HUDEP-2 (cell line): ENCODE measurements at regions not wholly inside any gene's neighbourhood (a gene's known extent, or its start where the extent isn't known, plus 50 kb on each side); places are given as distances from the start of the nearest gene placed in this dataset.

Source experiments
- DNase-seq, 76 experiments: peaks; one replicate each; lab custom pipeline; 2025; ENCODE audit not compliant: unreplicated experiment in 76 of 76; lab: John Stamatoyannopoulos, UW

GRCh38 chr7:381211-382042, 91.5 kb downstream of the FOXL3 start:
- no peak for DNase-seq

GRCh38 chr7:382043-382400, 92.1 kb downstream of the FOXL3 start:
- no peak for DNase-seq

DNA sequence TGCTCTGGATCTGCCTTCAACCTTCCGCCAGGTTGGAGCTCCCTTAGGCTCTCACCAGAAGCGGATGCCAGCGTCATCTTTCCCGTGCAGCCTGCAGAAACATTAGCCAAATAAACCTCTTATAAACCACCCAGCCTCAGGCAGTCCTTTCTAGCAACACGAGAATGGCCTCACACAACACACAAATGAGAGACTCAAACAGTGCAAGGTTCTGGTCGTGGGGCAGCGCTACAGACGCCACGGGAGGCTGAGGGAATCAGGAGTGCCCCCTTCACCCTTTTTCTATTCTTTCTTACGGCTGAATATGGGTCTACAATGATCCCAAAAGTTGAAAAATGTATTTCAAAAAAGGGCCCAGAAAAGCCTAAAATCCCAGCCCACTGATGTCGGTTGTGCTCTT, 96.4 kb downstream of the FOXL3 start:
- DNase-seq = no peak

DNA sequence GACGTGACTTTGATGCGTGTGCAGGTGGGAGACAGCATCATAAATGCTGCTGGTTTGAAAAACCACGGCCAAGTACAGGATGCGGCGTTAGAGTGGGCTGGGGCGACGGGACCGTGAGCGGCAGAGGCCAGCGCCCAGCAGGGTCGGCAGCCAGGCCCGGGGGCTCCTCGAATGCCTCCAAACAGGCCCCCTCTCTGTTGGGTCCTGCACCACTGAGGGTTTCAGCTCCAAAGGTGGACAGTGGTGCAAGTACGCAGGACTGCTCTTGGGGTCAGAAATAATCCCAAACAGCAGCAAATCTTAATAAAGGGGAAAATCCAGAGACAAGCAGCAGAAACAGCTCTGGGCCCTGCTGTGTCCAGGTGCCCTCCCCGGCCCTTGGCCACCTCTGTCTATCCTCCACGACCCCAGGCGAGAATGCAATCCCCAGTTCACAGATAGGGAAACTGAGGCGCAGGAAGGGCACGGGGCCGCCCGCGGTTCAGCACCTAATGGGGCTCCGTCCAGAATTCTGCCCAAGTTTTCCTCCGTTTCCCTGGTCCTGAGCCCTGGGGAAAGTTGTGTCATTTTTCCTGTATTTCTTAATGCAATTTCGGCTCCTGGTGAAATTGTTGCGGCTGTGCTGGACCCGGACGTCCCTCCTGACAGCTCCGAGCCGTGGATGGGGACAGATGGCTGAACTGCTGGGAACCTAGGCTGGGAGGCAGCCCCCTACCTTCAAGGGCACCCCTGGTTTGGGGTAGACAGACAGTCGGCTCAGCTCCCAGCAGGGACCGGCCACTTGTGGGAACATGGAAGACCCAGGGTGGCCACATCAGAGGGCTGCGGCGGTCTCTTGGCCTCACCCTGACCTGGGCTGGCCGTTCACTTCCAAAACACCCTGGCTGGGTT, 97.4 kb downstream of the FOXL3 start:
- DNase-seq = no peak

DNA sequence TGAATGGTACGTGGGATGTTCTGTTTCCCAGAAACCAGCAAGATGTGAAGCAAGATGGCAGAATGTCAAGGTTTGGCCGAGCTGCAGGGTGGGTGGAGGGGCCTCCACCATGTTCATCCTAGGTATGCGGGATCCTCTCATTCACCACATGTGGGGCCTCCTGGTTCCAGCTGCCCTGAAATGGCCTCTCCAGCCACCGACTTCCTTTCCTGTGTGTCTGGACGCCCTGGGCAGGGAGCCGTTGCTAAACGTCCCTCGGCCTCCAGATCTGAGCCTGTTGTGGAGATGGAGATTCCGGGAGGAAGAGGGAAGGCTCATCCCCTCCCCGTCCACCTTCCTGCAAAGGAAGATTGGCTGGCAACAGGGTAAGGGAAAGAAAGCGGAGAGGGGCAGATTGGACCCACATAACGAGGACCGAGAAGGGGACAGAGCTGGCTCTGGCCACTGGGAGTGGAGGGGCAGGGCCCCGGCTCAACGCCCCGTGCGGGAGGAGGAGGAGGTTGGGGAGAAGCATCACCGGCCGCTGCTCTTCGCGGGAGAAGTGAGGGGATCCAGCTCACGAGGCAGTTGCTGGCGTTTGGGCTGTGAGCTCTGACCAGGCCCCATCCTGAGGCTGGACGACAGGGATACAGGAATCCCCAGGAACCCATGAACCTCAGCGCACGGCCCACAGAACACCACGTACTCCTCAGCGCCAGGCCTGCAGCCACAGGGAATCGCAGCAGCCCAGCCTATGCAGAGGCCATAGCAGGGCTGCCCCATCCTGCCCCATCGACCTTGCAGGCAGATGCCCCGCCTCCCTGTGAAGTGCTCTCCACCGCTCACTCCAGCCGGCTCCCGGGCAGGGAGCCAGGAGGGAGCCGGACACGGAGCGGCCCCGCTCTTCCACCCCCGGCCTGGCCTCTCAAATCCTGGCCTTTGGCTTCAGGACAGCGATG, 98.3 kb downstream of the FOXL3 start:
- no peak for DNase-seq

GRCh38 chr7:388961-389701, 99.2 kb downstream of the FOXL3 start:
- no peak for DNase-seq

DNA sequence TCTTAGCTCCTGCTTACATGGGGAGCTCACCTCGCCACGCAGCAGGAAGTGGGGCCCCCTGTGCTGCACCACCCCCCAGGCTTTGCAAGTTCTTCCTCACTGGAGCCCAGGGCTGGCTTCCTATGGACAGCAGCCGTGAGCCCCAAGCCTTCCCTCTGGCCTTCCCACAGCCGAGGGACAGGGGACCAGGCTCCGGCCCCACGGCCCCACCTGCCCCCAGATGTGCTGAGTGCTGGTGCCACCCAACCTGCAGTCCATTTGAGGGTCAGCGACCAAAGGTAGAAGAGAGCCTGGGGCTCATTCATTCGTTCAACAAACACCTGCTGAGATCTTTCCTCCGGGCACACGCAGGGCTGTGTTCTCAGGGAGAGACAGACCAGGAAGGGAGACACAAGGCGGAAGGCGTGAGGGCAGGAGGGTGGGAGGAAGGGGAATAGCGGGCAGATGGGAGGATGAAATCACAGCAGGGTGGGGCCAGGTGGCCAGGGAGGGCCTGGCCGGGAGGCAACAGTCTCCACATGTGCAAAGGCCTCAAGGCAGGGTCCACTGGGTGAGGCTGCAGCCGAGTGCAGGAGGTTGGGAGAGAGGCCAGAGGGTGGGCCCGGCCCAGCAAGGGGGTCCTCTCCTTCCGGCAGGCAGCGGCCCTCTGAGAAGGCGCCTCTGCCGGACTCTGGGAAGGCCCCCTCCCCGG, 100.1 kb downstream of the FOXL3 start:
- no peak for DNase-seq

DNA sequence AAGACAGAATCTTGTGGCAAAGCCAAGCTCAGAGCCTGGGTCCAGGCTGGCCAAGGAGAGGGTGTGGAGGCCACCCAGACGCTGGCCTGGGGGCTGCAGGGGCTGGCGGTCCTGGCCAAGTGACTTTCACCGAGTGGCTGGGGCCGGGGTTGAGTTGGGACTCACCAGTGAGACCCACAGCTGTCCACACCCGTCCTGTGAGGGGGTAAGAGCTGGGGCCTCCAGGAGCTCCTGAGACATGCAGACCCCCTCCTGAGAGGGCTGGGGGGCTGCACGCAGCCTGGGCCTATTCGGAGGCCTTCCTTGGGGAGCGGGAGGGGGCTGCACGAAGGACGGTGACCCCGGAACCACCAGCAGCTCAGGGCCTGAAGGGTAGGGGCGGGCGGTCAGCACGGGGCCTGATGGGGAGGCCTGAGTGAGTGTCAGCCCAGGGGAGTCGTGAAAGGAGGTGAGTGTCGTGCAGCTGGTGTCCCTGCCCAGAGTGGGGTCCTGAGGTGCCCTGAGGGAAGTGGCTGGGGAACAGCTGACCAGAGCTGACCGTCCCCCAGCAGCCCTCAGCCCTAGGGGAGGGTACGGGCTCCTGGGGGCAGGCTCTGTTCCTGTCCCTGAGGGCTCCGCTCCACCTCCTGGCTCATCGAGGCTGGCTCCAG, 100.9 kb downstream of the FOXL3 start:
- no peak for DNase-seq

GRCh38 chr7:391411-391951, 101.5 kb downstream of the FOXL3 start:
- no peak for DNase-seq

DNA sequence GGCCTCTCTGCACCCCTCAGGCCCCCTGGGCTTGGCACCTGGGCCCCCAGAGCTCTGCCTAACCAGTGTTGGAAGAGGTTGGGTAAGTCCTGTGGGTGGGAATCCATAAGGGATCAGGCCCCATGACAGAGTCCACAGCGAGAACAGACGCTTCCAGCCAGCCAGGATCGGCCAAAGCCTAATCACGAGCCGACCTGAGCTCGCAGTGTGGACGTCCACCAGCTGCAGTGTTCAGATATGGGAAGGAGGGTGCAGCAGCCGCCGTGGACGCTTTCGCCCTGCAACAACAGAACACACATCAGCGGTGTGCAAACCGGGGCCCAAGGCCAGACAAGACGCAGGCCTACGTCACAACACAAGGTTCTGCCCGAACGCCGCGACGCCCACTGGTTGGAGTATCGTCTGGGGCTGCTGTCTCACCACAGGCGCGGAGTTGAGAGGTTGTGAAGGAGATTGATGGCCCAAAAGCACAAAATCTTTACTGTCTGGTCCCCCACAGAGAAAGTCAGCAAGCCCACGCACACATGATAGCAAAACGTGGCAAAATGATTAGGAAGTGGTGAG, 102.1 kb downstream of the FOXL3 start:
- DNase-seq = no peak

DNA sequence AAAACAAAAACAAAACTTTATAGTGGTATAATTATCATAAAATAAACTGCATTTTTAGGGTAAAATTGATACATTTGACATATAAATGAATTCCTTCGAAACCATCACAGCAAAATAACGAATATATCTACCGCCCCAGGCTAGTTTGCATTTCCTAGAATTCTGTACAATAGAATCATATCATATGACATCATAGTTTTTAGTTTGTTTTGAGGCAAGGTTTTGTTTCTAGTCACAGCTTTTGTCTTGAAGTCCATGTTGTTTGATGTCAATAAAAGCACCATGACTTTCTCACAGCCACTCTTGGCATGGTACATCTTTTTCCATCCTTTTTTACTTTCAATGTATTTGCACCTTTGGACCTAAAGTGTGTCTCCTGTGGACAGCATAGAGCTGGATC, 102.9 kb downstream of the FOXL3 start:
- no peak for DNase-seq

DNA sequence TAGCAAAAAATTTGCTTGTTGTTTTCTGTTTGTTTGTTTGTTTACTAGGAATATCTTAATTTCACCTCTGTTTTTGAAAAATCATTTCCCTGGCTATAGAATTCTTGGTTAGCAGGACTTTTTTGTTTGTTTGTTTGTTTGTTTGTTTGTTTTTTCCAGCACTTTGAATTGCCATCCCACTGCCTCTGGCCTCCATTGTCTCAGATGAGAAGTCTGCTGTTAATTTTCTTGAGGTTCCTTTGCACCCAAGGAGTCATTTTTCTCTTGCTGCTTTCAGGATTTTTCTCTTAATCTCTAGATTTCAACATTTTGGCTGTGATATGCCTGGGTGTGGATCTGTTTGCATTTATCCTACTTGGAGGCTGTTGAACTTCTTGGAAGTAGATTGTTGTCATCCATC, 105.7 kb downstream of the FOXL3 start:
- DNase-seq = no peak

GRCh38 chr7:398888-399287, 108.9 kb downstream of the FOXL3 start:
- DNase-seq = no peak

DNA sequence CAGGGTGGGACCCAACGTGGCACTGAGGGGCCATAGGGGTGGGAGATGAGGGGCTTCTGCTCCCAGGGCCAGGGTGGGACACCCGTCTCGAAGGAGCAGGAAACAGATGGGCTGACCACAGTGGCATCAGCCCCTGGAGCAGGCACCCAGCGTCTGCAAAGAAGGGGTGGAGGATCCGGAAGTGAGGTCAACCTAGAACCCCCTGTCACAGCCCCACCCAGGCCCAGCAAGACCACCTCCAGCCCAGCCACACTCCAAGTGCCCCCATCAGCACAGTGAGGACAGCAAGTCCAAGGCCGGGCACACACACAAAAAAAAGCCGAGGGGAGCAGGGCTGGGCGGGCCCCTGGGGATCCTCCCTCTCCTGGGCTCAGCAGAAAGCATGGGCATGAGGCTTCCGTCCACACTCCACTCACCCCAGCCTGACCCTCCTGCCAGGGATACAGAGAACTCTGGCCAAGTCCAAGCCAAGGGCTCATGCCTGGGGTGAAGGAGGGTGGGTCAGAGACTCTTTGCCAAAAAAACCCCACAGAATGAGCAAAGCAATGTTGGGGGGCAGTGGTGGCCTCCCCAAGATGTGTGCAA, 111.0 kb downstream of the FOXL3 start:
- no peak for DNase-seq

GRCh38 chr7:401495-401894, 111.5 kb downstream of the FOXL3 start:
- no peak for DNase-seq

DNA sequence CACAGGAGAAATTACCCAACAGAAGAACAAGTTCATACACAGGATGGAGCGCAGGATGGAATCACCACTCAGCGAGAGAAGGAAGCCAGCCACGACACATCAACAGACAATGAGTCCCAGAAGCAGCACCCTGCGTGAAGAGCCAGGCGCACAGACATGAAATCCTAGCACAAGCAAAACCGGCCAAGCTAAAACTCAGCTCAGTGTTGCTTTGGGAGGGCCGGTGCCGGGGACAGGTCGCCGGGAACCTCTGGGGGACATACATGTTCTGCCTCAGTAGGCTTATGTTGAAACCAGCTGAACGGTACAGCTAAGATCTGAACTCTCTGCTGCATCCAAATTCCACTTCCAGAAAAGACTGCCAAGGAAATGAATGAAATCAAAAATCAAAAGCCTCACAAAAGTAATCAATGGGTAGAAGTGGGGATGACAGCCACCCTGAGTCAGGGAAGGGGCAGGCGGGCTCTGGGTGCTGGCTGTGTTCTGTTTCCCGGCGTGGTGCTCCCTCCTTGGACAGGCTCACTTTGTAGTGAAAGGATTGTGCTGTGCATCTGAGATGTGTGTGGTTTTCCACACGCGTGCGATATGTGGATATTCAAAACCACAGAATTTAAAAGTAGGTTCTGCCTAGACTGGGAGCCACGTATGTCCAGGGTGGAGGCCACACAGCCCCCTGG, 114.7 kb downstream of the PDGFA start:
- no peak for DNase-seq

GRCh38 chr7:405489-406211, 114.0 kb downstream of the PDGFA start:
- DNase-seq = no peak
